RWPE2 (cell line): ENCODE measurements at regions not wholly inside any gene's neighbourhood (a gene's known extent, or its start where the extent isn't known, plus 50 kb on each side); places are given as distances from the start of the nearest gene placed in this dataset.

ENCODE experiments used
- ATAC-seq: fragments of 200-7000 bp; cut with Tn5 transposase; 3 replicates; pipeline ENCODE4 v1.9.1; 2021; ENCODE audit warnings: low read depth
- DNase-seq: peaks from one replicate; pipeline ENCODE4 v3.0.0-alpha.2; 2020; ENCODE audit warnings: low spot score
- H3K27ac ChIP-seq: fragments of 450-650 bp; 2 replicates; pipeline ENCODE4 v1.5.1; 2017; ENCODE audit warnings: mild to moderate bottlenecking; ENCODE audit not compliant: poor library complexity, severe bottlenecking
- H3K27me3 ChIP-seq: fragments of 250-450 bp; sonication (Bioruptor Pico); 2 replicates; pipeline ENCODE4 v1.5.1; 2021; ENCODE audit warnings: mild to moderate bottlenecking, moderate library complexity; ENCODE audit not compliant: insufficient read depth, poor library complexity, severe bottlenecking
- H3K36me3 ChIP-seq: fragments of 250-450 bp; sonication (Bioruptor Pico); 2 replicates; pipeline ENCODE4 v1.5.1; 2020; ENCODE audit warnings: low read depth, mild to moderate bottlenecking, moderate library complexity
- H3K4me1 ChIP-seq: fragments of 250-450 bp; sonication (Bioruptor Pico); 2 replicates; pipeline ENCODE4 v1.5.1; 2021; ENCODE audit warnings: mild to moderate bottlenecking, moderate library complexity; ENCODE audit not compliant: insufficient read depth, poor library complexity, severe bottlenecking
- H3K4me3 ChIP-seq: fragments of 250-450 bp; sonication (Bioruptor Pico); 2 replicates; pipeline ENCODE4 v1.5.1; 2021; ENCODE audit warnings: mild to moderate bottlenecking, moderate library complexity; ENCODE audit not compliant: severe bottlenecking
- H3K9me3 ChIP-seq: fragments of 250-450 bp; sonication (Bioruptor Pico); 2 replicates; pipeline ENCODE4 v1.5.1; 2021; ENCODE audit warnings: mild to moderate bottlenecking, moderate library complexity; ENCODE audit not compliant: severe bottlenecking
- CTCF ChIP-seq: fragments of 450-650 bp; IDR thresholded peaks from one replicate; pipeline ENCODE4 v1.5.1; 2017; ENCODE audit warnings: mild to moderate bottlenecking, moderate library complexity; ENCODE audit not compliant: poor library complexity, severe bottlenecking

GRCh38 chr10:105605918-105606317, 964.8 kb downstream of the SORCS3 start:
- DNase-seq (no peak), ATAC-seq (no peak)
- Histone ChIP-seq H3K4me1 (no peaks in the 10 kb centered on the region), H3K27ac (no peak overlapping the region), H3K27me3 (no peaks in the 10 kb centered on the region), H3K36me3 (no peaks in the 10 kb centered on the region), H3K9me3 (no peaks in the 10 kb centered on the region), H3K4me3 (no peak overlapping the region)
- no peak for TF ChIP-seq CTCF

DNA sequence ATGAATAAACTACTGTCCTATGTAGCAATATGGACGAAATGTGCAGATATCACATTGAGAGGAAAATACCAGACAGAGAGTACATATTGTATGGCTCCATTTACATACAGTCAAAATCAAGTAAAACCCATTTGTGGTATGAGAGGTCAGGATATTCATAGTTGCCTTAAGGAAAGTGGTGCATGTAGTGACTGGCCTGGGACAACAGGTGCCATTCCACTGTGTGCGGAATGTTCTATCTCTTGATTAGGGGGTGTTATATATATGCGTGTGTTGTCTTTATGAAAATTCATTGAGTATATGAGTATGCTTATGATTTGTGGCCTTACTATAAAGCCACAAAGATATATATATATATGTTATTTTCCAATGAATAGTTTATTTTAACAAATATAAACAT, 964.0 kb downstream of the SORCS3 start:
- no peaks in the 10 kb centered on the region for H3K36me3 ChIP-seq
- no peak for TF ChIP-seq CTCF
- H3K27me3 ChIP-seq: no peaks in the 10 kb centered on the region
- H3K4me3 ChIP-seq: no peak overlapping the region
- no peak for DNase-seq
- no peak overlapping the region for H3K27ac ChIP-seq
- no peaks in the 10 kb centered on the region for H3K4me1 ChIP-seq
- ATAC-seq: no peak
- H3K9me3 ChIP-seq: no peaks in the 10 kb centered on the region

DNA sequence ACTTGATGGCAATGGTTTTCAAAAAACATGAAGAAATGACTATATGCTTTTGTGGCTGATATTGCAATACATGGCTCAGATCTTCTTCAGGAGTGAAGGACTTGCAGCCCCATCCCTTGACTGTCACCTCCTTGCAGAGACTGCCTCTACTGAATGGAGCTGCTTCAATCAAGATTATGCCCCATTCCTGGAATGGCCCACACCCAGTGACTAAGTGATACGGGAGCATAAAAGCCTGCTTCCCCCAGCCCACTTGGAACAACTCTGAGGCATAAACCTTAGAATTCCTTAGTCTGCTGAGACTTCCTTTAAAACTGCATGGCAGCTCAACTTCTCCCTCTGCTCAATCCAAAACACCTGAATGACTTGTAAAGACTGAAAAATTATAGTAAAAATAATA, 957.1 kb downstream of the SORCS3 start:
- DNase-seq (no peak), ATAC-seq (no peak)
- Histone ChIP-seq H3K4me3 (no peak overlapping the region), H3K27ac (no peak overlapping the region), H3K4me1 (no peaks in the 10 kb centered on the region), H3K36me3 (no peaks in the 10 kb centered on the region), H3K9me3 (no peaks in the 10 kb centered on the region), H3K27me3 (no peaks in the 10 kb centered on the region)
- no peak for TF ChIP-seq CTCF

GRCh38 chr10:105597312-105597711, 956.2 kb downstream of the SORCS3 start:
- H3K36me3 ChIP-seq: no peaks in the 10 kb centered on the region
- no peak overlapping the region for H3K27ac ChIP-seq
- H3K9me3 ChIP-seq: no peaks in the 10 kb centered on the region
- 0 out of 3 replicates have a peak, but pooled peaks have one; percentile 19 for ATAC-seq
- TF ChIP-seq CTCF: no peak
- no peak overlapping the region for H3K4me3 ChIP-seq
- no peaks in the 10 kb centered on the region for H3K27me3 ChIP-seq
- no peaks in the 10 kb centered on the region for H3K4me1 ChIP-seq
- DNase-seq: no peak

- Histone ChIP-seq H3K27ac (no peak overlapping the region), H3K27me3 (no peaks in the 10 kb centered on the region), H3K36me3 (no peaks in the 10 kb centered on the region), H3K4me1 (no peaks in the 10 kb centered on the region), H3K4me3 (no peak overlapping the region), H3K9me3 (no peaks in the 10 kb centered on the region)
- DNase-seq (no peak), ATAC-seq (no peak)
- TF ChIP-seq CTCF: no peak
Observed at GRCh38 chr10:105596749-105597148, 955.7 kb downstream of the SORCS3 start.
